H1 (cell line): ENCODE measurements at regions not wholly inside any gene's neighbourhood (a gene's known extent, or its start where the extent isn't known, plus 50 kb on each side); places are given as distances from the start of the nearest gene placed in this dataset.

ENCODE experiments used
- ASH2L ChIP-seq: fragments of 200-600, 300-600 bp; sonication (generic); IDR thresholded peaks from one replicate; pipeline ENCODE4 v1.7.1; 2017; ENCODE audit warnings: low read length
- KDM5A ChIP-seq: fragments of 200-600 bp; IDR thresholded peaks from 2 replicates; pipeline ENCODE4 v1.7.1; 2012; ENCODE audit warnings: mild to moderate bottlenecking, low read length, inconsistent platforms, mixed read lengths
- RXRA ChIP-seq: IDR thresholded peaks from 2 replicates; pipeline ENCODE4 v1.6.1; 2011; ENCODE audit warnings: low read depth, mild to moderate bottlenecking, low read length, moderate library complexity; ENCODE audit not compliant: insufficient read depth
- SRF ChIP-seq: IDR thresholded peaks from 2 replicates; pipeline ENCODE4 v1.6.1; 2011; ENCODE audit warnings: mild to moderate bottlenecking, low read depth, low read length, moderate library complexity

DNA sequence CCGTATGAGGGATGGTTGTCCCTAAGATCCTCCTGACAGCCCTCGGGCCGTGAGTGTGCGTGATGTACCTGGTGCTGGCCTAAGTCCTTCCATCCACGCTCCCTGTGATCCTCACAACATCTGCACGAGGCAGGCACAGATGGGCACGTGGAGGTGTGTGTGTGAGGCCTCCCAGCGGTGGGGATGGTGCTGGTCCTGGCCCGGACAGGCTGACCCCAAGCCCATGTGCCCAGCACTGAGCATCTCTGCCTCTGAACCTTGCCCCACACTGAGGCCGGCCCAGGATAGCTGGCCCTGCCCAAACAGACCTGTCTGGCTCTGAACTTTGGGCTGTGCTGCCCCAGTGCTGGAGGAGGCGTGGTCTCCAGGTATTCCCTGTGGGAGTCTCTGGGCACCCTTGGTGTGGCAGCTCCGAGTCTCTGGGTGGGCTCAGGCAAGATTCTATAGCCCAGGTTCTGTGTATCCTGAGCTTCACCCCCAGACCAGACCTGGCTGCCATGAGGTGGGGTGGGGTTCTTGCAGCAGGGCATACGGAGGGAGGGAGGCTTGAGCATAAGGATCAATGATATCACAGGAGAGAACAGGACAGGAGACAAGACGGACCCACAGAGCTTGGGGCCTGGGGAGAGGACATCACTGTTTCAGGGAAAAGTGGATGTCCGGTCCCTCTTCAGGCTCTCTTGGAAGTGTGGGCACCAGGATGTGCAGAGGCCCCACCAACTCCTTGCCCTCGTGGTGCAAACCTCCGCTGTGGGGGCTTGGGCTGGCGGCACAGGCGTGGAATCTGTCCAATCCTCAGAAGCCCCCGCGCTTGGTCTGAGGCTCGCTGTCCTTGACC is 881.8 kb downstream of the BRD1 start (continued):
- TF ChIP-seq SRF = no peak
- no peak for TF ChIP-seq ASH2L
- TF ChIP-seq RXRA = no peak
- no peak for TF ChIP-seq KDM5A
